K562 (cell line): ENCODE measurements at regions not wholly inside any gene's neighbourhood (a gene's known extent, or its start where the extent isn't known, plus 50 kb on each side); places are given as distances from the start of the nearest gene placed in this dataset.

Experiments
- ATF1 ChIP-seq, 2 experiments: fragments of 450-650 bp in 1 of 2; IDR thresholded peaks; 2 replicates each; pipeline ENCODE4 v1.6.1; 2016; ENCODE audit warnings: missing compliant biosample characterization in 1 of 2, missing genetic modification characterization in 1 of 2
- E2F8 ChIP-seq: fragments of 450-650 bp; IDR thresholded peaks from 2 replicates; pipeline ENCODE4 v1.7.1; 2018; ENCODE audit warnings: mild to moderate bottlenecking, low read depth; ENCODE audit not compliant: partially characterized antibody
- GTF3C2 ChIP-seq: IDR thresholded peaks from 3 replicates; pipeline ENCODE4 v1.6.1; 2011; ENCODE audit warnings: borderline replicate concordance, mild to moderate bottlenecking, moderate library complexity; ENCODE audit not compliant: insufficient read length; ENCODE audit errors: extremely low read depth
- JUN ChIP-seq, 2 experiments: sonication (generic) in 1 of 2; formaldehyde crosslinking in 1 of 2; IDR thresholded peaks; 2 replicates each; pipeline versions ENCODE4 v1.6.1 to v1.8.0; 2012 to 2022; ENCODE audit warnings: borderline replicate concordance in 2 of 2, mild to moderate bottlenecking in 2 of 2, improper control_type of control experiment in 1 of 2, low read depth in 1 of 2, low read length in 1 of 2, missing genetic modification reagents in 1 of 2
- NFE2 ChIP-seq: IDR thresholded peaks from 2 replicates; pipeline ENCODE4 v1.6.1; 2014; ENCODE audit warnings: antibody characterized with exemption, low read depth
- RB1 ChIP-seq: fragments of 450-650 bp; IDR thresholded peaks from 2 replicates; pipeline ENCODE4 v1.6.1; 2017; ENCODE audit warnings: low read depth, mild to moderate bottlenecking
- ZC3H4 ChIP-seq: sonication (generic); formaldehyde crosslinking; IDR thresholded peaks from 2 replicates; pipeline ENCODE4 v1.9.0; 2021; ENCODE audit warnings: missing genetic modification reagents, borderline replicate concordance
- TF ChIP-seq, protein P1 (sequence below), 3 experiments: fragments of 200-800 bp in 1 of 3; sonication (Bioruptor generic) in 1 of 3; sonication (generic) in 1 of 3; formaldehyde crosslinking in 1 of 3; IDR thresholded peaks; 2 replicates each; pipeline versions ENCODE4 v1.6.1 to v1.8.0; 2016 to 2022; ENCODE audit warnings: mild to moderate bottlenecking in 2 of 3, missing compliant biosample characterization in 2 of 3, missing genetic modification characterization in 2 of 3, missing genetic modification reagents in 1 of 3
- TF ChIP-seq, protein P2 (sequence below): sonication (generic); formaldehyde crosslinking; IDR thresholded peaks from 2 replicates; pipeline ENCODE4 v1.8.0; 2023; ENCODE audit warnings: missing genetic modification reagents, mild to moderate bottlenecking, borderline replicate concordance

DNA sequence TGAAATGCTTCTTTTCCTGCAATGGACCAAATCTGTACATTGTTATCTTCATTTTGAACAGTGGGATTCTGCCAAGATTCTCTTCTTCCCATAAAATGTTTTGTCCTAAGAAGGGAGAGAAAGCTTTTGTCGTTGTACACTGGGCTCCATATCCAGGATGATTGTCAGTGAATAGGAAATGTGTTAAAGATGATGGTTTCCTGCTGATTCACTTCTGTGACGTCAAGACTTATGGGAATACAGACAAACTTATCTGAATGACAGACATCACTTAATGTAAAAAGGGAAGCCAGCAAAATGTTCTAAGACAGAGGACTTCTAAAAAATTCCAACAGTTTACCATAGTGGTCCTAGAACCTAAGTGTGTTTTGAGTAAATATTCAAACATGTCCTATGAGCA, 53.7 kb upstream of the HPF1 start (continued):
- TF ChIP-seq NFE2 (0 out of 2 replicates have a peak, but pooled peaks have one; percentile 9), RB1 (no peak), E2F8 (no peak), ZC3H4 (CRISPR knock-in tag) (no peak), JUN (IDR thresholded peaks at IDR 0.05; ENCODE audit: borderline replicate concordance, low read depth, low read length) (no peak), JUN (CRISPR knock-in tag; IDR thresholded peaks at IDR 0.05; ENCODE audit: borderline replicate concordance) (no peak), GTF3C2 (no peak), ATF1 (CRISPR knock-in tag; IDR thresholded peaks at IDR 0.05) (no peak), ATF1 (tag; IDR thresholded peaks at IDR 0.05) (peak; percentile 32; the same call in 1 of the 2 replicates)
- TF ChIP-seq, protein P1, sequence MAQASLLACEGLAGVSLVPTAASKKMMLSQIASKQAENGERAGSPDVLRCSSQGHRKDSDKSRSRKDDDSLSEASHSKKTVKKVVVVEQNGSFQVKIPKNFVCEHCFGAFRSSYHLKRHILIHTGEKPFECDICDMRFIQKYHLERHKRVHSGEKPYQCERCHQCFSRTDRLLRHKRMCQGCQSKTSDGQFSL (CRISPR knock-in tag; IDR thresholded peaks at IDR 0.05): no peak
- TF ChIP-seq, protein P1 (tag; IDR thresholded peaks at IDR 0.05): no peak
- TF ChIP-seq, protein P2, sequence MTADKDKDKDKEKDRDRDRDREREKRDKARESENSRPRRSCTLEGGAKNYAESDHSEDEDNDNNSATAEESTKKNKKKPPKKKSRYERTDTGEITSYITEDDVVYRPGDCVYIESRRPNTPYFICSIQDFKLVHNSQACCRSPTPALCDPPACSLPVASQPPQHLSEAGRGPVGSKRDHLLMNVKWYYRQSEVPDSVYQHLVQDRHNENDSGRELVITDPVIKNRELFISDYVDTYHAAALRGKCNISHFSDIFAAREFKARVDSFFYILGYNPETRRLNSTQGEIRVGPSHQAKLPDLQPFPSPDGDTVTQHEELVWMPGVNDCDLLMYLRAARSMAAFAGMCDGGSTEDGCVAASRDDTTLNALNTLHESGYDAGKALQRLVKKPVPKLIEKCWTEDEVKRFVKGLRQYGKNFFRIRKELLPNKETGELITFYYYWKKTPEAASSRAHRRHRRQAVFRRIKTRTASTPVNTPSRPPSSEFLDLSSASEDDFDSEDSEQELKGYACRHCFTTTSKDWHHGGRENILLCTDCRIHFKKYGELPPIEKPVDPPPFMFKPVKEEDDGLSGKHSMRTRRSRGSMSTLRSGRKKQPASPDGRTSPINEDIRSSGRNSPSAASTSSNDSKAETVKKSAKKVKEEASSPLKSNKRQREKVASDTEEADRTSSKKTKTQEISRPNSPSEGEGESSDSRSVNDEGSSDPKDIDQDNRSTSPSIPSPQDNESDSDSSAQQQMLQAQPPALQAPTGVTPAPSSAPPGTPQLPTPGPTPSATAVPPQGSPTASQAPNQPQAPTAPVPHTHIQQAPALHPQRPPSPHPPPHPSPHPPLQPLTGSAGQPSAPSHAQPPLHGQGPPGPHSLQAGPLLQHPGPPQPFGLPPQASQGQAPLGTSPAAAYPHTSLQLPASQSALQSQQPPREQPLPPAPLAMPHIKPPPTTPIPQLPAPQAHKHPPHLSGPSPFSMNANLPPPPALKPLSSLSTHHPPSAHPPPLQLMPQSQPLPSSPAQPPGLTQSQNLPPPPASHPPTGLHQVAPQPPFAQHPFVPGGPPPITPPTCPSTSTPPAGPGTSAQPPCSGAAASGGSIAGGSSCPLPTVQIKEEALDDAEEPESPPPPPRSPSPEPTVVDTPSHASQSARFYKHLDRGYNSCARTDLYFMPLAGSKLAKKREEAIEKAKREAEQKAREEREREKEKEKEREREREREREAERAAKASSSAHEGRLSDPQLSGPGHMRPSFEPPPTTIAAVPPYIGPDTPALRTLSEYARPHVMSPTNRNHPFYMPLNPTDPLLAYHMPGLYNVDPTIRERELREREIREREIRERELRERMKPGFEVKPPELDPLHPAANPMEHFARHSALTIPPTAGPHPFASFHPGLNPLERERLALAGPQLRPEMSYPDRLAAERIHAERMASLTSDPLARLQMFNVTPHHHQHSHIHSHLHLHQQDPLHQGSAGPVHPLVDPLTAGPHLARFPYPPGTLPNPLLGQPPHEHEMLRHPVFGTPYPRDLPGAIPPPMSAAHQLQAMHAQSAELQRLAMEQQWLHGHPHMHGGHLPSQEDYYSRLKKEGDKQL (CRISPR knock-in tag): no peak
- TF ChIP-seq, all 486 proteins: peak for 3
